Stimulated activated naive CD8-positive, alpha-beta T cell treated with anti-CD3 and anti-CD28 coated beads, Interleukin-15, amount 100 ng/mL, for 72 hours (primary cell): ENCODE measurements at regions not wholly inside any gene's neighbourhood (a gene's known extent, or its start where the extent isn't known, plus 50 kb on each side); places are given as distances from the start of the nearest gene placed in this dataset.

Source experiments
- ATAC-seq: fragments of 150-1000 bp; cut with Tn5 transposase; 2 replicates; pipeline ENCODE4 v1.10.0; 2021; ENCODE audit warnings: mild to moderate bottlenecking, moderate library complexity
- DNase-seq, 2 donors: peaks; one replicate each; pipeline ENCODE4 v3.0.0; 2021 to 2022
- H3K27ac Mint-ChIP-seq, 2 donors: one replicate each; pipeline ENCODE4 v1.8.0; 2022; ENCODE audit warnings: mild to moderate bottlenecking in 2 of 2, mixed read lengths in 2 of 2, moderate library complexity in 2 of 2
- H3K27me3 Mint-ChIP-seq: one replicate; pipeline ENCODE4 v1.8.0; 2022; ENCODE audit warnings: mixed read lengths
- H3K4me1 Mint-ChIP-seq: one replicate; pipeline ENCODE4 v1.8.0; 2022; ENCODE audit warnings: mild to moderate bottlenecking, mixed read lengths
- H3K4me3 Mint-ChIP-seq, 2 donors: one replicate each; pipeline ENCODE4 v1.8.0; 2022; ENCODE audit warnings: mild to moderate bottlenecking in 2 of 2, mixed read lengths in 2 of 2, moderate library complexity in 1 of 2
- H3K9me3 Mint-ChIP-seq, 2 donors: one replicate each; pipeline ENCODE4 v1.8.0; 2022; ENCODE audit warnings: mixed read lengths in 2 of 2

- Mint-ChIP-seq H3K27ac (no peak overlapping the region), H3K9me3 (peaks cover 7 to 20% of the 10 kb centered on the region in 2 donors), H3K4me3 (no peak overlapping the region), H3K27me3 (no peaks in the 10 kb centered on the region), H3K4me1 (no peaks in the 10 kb centered on the region)
- DNase-seq (no peak), ATAC-seq (no peak)
Observed at GRCh38 chr4:25474690-25475089, 97.6 kb downstream of the ANAPC4 start.

DNA sequence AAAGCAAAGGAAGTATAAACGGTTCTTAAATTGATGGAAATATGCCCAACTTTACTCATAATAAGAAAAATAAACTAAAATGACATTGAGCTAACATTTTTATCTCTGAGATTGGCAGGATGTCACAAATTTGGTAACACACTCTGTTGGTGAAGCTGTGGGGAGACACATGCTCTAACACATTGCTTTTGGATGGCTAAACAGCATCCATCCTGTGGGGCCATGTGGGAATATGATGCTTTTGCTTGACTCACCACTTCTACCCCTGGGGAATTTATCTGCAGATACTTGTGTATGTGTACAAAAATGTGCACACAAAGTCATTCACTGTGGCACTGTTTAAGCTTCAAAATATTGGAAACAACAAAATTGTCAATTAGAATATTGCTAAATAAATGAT, 100.2 kb downstream of the ANAPC4 start:
- Mint-ChIP-seq H3K27me3 (no peaks in the 10 kb centered on the region), H3K9me3 (peaks cover 7% of the 10 kb centered on the region in 2 donors), H3K4me1 (no peaks in the 10 kb centered on the region), H3K27ac (no peak overlapping the region), H3K4me3 (no peak overlapping the region)
- DNase-seq (no peak), ATAC-seq (no peak)

- no peak overlapping the region for H3K27ac Mint-ChIP-seq
- no peak overlapping the region for H3K4me3 Mint-ChIP-seq
- no peak for ATAC-seq
- H3K9me3 Mint-ChIP-seq, result peaks cover 7% of the 10 kb centered on the region in 2 donors
- no peaks in the 10 kb centered on the region for H3K4me1 Mint-ChIP-seq
- H3K27me3 Mint-ChIP-seq, result no peaks in the 10 kb centered on the region
- DNase-seq, result no peak
Observed at GRCh38 chr4:25481648-25482047, 104.6 kb downstream of the ANAPC4 start.

GRCh38 chr4:25484243-25484721, 107.2 kb downstream of the ANAPC4 start:
- ATAC-seq (peak; percentile 42), DNase-seq (no peak)
- H3K4me1 Mint-ChIP-seq, result no peaks in the 10 kb centered on the region
- H3K4me3 Mint-ChIP-seq, result no peak overlapping the region
- peaks cover 0 to 11% of the 10 kb centered on the region in 2 donors for H3K9me3 Mint-ChIP-seq
- H3K27me3 Mint-ChIP-seq, result no peaks in the 10 kb centered on the region
- H3K27ac Mint-ChIP-seq, result no peak overlapping the region

- no peaks in the 10 kb centered on the region for H3K27me3 Mint-ChIP-seq
- no peak overlapping the region for H3K4me3 Mint-ChIP-seq
- no peak overlapping the region for H3K27ac Mint-ChIP-seq
- no peak for DNase-seq
- no peak for ATAC-seq
- H3K4me1 Mint-ChIP-seq, result no peaks in the 10 kb centered on the region
- peaks cover 0 to 11% of the 10 kb centered on the region in 2 donors for H3K9me3 Mint-ChIP-seq
Observed at GRCh38 chr4:25485104-25485503, 108.0 kb downstream of the ANAPC4 start.

DNA sequence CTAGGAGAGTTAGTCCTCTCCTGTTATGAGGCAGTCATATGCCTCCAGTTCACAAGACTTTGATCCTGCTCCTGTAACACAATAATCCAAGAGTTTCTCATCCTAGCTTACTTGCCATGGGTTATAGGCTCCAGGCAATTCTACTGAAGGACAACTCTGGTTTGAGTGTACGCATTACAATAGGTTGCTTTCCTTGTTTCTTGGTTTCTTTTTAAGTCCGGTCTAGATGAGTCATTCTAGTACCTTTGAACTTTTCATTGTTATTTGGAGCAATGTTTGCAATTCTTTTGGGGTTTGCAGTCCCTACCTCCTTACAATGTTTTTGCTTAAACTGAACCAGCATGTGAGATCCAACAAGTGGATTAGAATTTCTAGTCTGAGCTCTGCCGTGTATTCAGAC, 109.1 kb downstream of the ANAPC4 start:
- Mint-ChIP-seq H3K27me3 (no peaks in the 10 kb centered on the region), H3K9me3 (peaks cover 0 to 11% of the 10 kb centered on the region in 2 donors), H3K4me3 (no peak overlapping the region), H3K27ac (no peak overlapping the region), H3K4me1 (no peaks in the 10 kb centered on the region)
- DNase-seq, result no peak
- no peak for ATAC-seq

- no peak for ATAC-seq
Observed at GRCh38 chr4:25487155-25487554, 110.1 kb downstream of the ANAPC4 start.

DNA sequence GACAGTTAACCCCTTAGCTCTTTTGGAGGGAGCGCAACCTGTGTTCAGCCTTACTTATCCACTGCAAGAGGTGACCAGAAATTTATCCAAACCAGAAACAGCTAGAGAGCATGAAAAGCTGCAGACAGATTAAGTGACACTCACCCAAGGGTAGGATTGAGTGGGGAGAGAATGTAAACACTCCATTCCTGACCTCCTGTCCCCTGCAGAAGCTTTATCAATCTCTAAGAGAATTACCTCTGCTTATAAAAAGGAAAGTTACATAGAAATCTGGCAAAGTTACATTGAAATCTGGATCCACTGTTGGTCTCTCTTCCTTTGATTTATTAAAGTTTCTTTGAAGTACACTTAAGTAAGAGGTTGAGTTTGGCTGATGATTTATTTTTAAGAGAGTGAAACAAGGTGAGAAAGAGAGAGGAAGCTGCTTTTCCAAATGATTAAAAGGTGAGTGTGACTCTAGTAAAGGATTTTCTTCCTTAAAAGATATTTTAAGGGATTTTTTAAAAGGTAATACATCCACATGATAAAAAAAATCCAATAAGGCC, 112.3 kb downstream of the ANAPC4 start:
- Mint-ChIP-seq H3K27ac (no peak overlapping the region), H3K9me3 (peaks cover 0 to 11% of the 10 kb centered on the region in 2 donors), H3K27me3 (no peaks in the 10 kb centered on the region), H3K4me3 (no peak overlapping the region), H3K4me1 (no peaks in the 10 kb centered on the region)
- DNase-seq (no peak), ATAC-seq (no peak)

More at GRCh38 chr4:25487155-25487554, 110.1 kb downstream of the ANAPC4 start:
- H3K27ac Mint-ChIP-seq, result no peak overlapping the region
- no peak for DNase-seq
- no peaks in the 10 kb centered on the region for H3K4me1 Mint-ChIP-seq
- H3K9me3 Mint-ChIP-seq, result peaks cover 0 to 11% of the 10 kb centered on the region in 2 donors
- no peak overlapping the region for H3K4me3 Mint-ChIP-seq
- no peaks in the 10 kb centered on the region for H3K27me3 Mint-ChIP-seq

GRCh38 chr4:25493466-25493865, 116.4 kb downstream of the ANAPC4 start:
- Mint-ChIP-seq H3K27me3 (no peaks in the 10 kb centered on the region), H3K27ac (no peak overlapping the region), H3K9me3 (no peaks in the 10 kb centered on the region), H3K4me3 (no peak overlapping the region), H3K4me1 (no peaks in the 10 kb centered on the region)
- DNase-seq (no peak), ATAC-seq (no peak)

GRCh38 chr4:25494166-25494565, 117.1 kb downstream of the ANAPC4 start:
- H3K27ac Mint-ChIP-seq, result no peak overlapping the region
- no peak overlapping the region for H3K4me3 Mint-ChIP-seq
- no peaks in the 10 kb centered on the region for H3K9me3 Mint-ChIP-seq
- DNase-seq (no peak), ATAC-seq (no peak)
- H3K4me1 Mint-ChIP-seq, result no peaks in the 10 kb centered on the region
- no peaks in the 10 kb centered on the region for H3K27me3 Mint-ChIP-seq

DNA sequence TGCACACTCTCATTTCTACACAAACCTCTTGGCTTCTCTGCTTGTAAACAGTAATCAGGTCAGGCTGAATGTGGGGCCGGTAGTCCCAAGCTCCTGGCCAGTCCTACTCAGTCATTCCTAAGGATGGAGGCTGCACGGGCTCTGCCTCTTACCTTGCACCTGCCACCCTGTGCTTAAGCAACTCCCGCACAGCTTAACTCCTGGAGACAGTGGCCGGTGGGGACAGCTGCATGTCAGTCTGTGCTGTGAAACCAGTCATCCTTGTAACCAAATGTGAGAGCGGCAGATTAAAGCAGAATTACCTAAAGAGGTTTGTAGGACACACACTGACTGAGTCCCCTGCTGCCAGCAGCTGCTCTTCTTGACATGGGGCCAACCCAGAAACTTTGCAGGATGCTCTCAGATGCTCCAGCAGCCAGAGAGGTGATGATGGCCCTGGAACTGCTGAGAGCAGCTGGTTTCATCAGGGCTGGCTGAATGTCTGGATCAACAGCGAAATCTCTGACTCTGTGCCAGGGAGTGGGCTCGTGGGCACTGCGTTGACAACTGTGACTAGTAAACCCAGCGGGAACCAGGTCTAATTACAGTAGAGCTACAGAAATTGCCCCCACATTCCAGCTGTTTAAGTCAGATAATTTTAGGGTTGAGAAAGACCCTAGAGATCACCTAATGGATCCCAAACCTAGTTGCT, 123.7 kb downstream of the ANAPC4 start:
- no peaks in the 10 kb centered on the region for H3K27me3 Mint-ChIP-seq
- no peak for ATAC-seq
- no peak overlapping the region for H3K4me3 Mint-ChIP-seq
- H3K4me1 Mint-ChIP-seq, result no peaks in the 10 kb centered on the region
- DNase-seq, result no peak
- H3K27ac Mint-ChIP-seq, result no peak overlapping the region
- no peaks in the 10 kb centered on the region for H3K9me3 Mint-ChIP-seq

DNA sequence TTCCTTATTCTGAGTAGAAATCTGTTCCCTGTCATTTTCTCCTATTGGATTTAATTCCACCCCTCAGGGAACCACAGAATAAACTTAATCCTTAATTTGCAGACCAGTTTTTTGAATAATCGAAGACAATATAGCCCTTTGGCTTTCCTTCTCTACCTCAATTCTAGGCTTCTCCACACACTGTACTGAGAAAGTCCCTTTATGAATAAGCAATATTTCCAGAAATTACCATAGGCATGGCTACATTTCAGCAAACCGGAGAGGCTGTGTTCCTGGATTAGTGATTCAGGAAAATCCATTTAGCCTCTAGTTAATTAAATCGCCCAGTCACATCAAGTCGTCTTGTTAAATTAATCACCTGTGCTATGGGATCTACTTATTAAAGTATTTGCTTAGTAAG, 125.1 kb downstream of the ANAPC4 start:
- no peak overlapping the region for H3K4me3 Mint-ChIP-seq
- no peak for ATAC-seq
- H3K4me1 Mint-ChIP-seq, result no peaks in the 10 kb centered on the region
- no peak overlapping the region for H3K27ac Mint-ChIP-seq
- no peaks in the 10 kb centered on the region for H3K9me3 Mint-ChIP-seq
- H3K27me3 Mint-ChIP-seq, result no peaks in the 10 kb centered on the region
- no peak for DNase-seq

DNA sequence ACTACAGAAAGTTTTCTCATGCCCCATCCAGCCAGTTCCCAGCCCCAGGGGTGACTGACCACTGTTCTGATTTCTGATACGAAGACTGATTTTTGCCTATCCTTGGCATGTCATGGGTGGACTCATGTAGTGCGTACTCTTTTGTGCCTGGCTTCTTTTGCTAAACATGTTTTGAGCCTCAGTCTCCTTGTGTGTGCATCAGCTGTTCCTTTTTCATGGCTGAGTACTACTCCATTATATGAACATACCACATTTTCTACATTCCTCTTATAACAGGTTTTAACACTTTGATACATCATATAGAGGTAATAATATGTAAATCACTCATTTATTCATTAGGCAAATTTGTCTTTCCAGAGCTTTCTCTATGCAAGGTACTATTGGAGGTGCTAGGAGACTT, 126.7 kb downstream of the ANAPC4 start:
- H3K27me3 Mint-ChIP-seq, result no peaks in the 10 kb centered on the region
- H3K27ac Mint-ChIP-seq, result no peak overlapping the region
- H3K9me3 Mint-ChIP-seq, result no peaks in the 10 kb centered on the region
- no peaks in the 10 kb centered on the region for H3K4me1 Mint-ChIP-seq
- H3K4me3 Mint-ChIP-seq, result no peak overlapping the region
- ATAC-seq (no peak), DNase-seq (no peak)

DNA sequence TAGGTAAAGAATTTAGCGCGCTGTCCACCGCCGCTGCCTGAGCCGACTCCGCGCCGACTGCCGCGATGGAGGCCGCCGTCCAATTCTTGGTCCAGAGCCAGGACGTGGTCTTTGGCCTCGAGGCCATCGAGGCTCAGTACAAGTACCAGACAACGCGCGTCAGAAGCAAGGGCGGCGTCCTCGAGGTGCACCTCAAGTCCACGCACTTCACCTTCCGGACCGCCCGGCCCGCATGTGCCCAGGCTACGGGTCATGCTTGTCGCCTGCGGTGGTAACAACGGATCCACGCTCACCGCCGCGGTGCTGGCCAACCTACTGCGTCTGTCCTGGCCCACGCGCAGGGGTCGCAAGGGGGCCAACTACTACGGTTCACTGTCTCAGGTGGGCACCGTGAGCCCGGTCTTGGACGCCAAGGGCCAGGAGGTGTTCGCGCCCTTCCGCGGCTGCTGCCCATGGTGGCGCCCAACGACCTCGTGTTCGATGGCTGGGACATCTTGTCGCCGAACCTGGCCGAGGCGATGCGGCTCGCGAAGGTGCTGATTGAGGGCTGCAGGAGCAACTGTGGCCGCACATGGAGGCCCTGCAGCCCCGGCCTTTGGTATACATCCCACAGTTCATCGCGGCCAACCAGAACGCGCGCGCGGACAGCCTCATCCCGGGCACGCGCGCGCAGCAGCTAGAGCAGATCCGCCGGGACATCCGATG, 128.0 kb downstream of the ANAPC4 start:
- Mint-ChIP-seq H3K4me1 (no peaks in the 10 kb centered on the region), H3K4me3 (no peak overlapping the region), H3K9me3 (no peaks in the 10 kb centered on the region), H3K27ac (no peak overlapping the region), H3K27me3 (no peaks in the 10 kb centered on the region)
- ATAC-seq (no peak), DNase-seq (no peak)

GRCh38 chr4:25505637-25505991, 128.6 kb downstream of the ANAPC4 start:
- Mint-ChIP-seq H3K4me1 (no peaks in the 10 kb centered on the region), H3K27me3 (no peaks in the 10 kb centered on the region), H3K4me3 (no peak overlapping the region), H3K27ac (no peak overlapping the region), H3K9me3 (no peaks in the 10 kb centered on the region)
- DNase-seq, result no peak
- ATAC-seq, result no peak

DNA sequence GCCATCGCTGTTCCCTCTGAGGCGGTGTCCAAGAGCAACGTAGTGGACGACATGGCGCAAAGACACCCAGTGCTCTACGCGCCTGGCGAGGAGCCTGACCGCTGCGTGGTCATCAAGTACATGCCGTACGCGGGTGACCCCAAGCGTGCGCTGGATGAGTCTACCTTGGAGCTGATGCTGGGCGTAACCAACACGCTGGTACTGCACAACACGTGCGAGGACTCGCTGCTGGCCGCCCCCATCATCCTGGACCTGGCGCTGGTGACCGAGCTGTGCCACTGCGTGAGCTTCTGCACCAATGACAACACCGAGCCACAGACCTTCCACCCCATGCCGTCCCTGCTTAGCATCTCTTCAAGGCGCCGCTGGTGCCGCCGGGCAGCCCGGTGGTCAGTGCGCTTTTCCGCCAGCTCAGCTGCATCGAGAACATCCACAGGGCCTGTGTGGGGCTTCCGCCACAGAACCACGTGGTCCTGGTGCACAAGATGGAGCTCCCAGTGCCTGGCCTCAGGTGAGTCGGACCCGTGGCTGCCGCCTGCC, 129.0 kb downstream of the ANAPC4 start:
- no peak for DNase-seq
- no peaks in the 10 kb centered on the region for H3K9me3 Mint-ChIP-seq
- no peak for ATAC-seq
- H3K27me3 Mint-ChIP-seq, result no peaks in the 10 kb centered on the region
- no peak overlapping the region for H3K4me3 Mint-ChIP-seq
- H3K27ac Mint-ChIP-seq, result no peak overlapping the region
- no peaks in the 10 kb centered on the region for H3K4me1 Mint-ChIP-seq
